Fibroblast of lung (primary cell): ENCODE measurements at regions not wholly inside any gene's neighbourhood (a gene's known extent, or its start where the extent isn't known, plus 50 kb on each side); places are given as distances from the start of the nearest gene placed in this dataset.

Source experiments
- DNase-seq, 2 donors: peaks; one replicate each; pipeline versions ENCODE4 v3.0.0 to v3.0.0-alpha.2; 2010; ENCODE audit warnings: low read depth in 2 of 2
- H2AFZ ChIP-seq: 2 replicates; pipeline ENCODE4 v1.5.1; 2012; ENCODE audit warnings: low read length, control low read depth, inconsistent platforms
- H3K27ac ChIP-seq: 2 replicates; pipeline ENCODE4 v1.5.1; 2011; ENCODE audit warnings: low read length, control low read depth; ENCODE audit not compliant: insufficient read depth
- H3K27me3 ChIP-seq: 2 replicates; pipeline ENCODE4 v1.5.1; 2011; ENCODE audit warnings: mild to moderate bottlenecking, low read length; ENCODE audit not compliant: control insufficient read depth, insufficient read depth
- H3K36me3 ChIP-seq: 2 replicates; pipeline ENCODE4 v1.5.1; 2011; ENCODE audit warnings: low read length; ENCODE audit not compliant: control insufficient read depth, insufficient read depth
- H3K4me1 ChIP-seq: 2 replicates; pipeline ENCODE4 v1.5.1; 2011; ENCODE audit warnings: low read length; ENCODE audit not compliant: control insufficient read depth, insufficient read depth; ENCODE audit errors: extremely low read depth
- H3K4me2 ChIP-seq: 2 replicates; pipeline ENCODE4 v1.5.1; 2011; ENCODE audit warnings: low read length, control low read depth; ENCODE audit not compliant: insufficient read depth; ENCODE audit errors: extremely low read depth
- H3K4me3 ChIP-seq, 4 experiments: fragments of 200-600 bp in 1 of 4; sonication (generic) in 1 of 4; replicated peaks in 1 of 4; 2 replicates each; pipeline ENCODE4 v1.5.1; 2011 to 2016; ENCODE audit warnings: low read length in 4 of 4, low read depth in 3 of 4, mild to moderate bottlenecking in 3 of 4, control low read depth in 2 of 4, inconsistent platforms in 1 of 4, mixed read lengths in 1 of 4; ENCODE audit not compliant: insufficient read depth in 1 of 4; ENCODE audit errors: control extremely low read depth in 1 of 4
- H3K79me2 ChIP-seq: 2 replicates; pipeline ENCODE4 v1.5.1; 2012; ENCODE audit warnings: mild to moderate bottlenecking, low read length, inconsistent platforms; ENCODE audit not compliant: control insufficient read depth, insufficient read depth
- H3K9ac ChIP-seq: 2 replicates; pipeline ENCODE4 v1.5.1; 2011; ENCODE audit warnings: mild to moderate bottlenecking, low read length, control low read depth; ENCODE audit not compliant: insufficient read depth
- H3K9me3 ChIP-seq: 2 replicates; pipeline ENCODE4 v1.5.1; 2012; ENCODE audit warnings: low read depth, low read length; ENCODE audit not compliant: control insufficient read depth, insufficient read depth
- H4K20me1 ChIP-seq: 2 replicates; pipeline ENCODE4 v1.5.1; 2011; ENCODE audit warnings: low read length; ENCODE audit not compliant: control insufficient read depth, insufficient read depth; ENCODE audit errors: extremely low read depth
- CTCF ChIP-seq, 2 donors: IDR thresholded peaks in 1 of 2; conservative IDR thresholded peaks in 1 of 2; 1 replicate in 1 of 2; 2 replicates in 1 of 2; pipeline ENCODE4 v1.5.1; 2011 to 2012; ENCODE audit warnings: low read length in 2 of 2, control low read depth in 1 of 2, inconsistent platforms in 1 of 2, low read depth in 1 of 2, mild to moderate bottlenecking in 1 of 2
- EZH2 ChIP-seq: IDR thresholded peaks from 2 replicates; pipeline ENCODE4 v1.5.1; 2012; ENCODE audit warnings: low read length, control low read depth, mild to moderate bottlenecking; ENCODE audit errors: missing control alignments

GRCh38 chr4:179871726-179872125 lies 2371.5 kb upstream of the TENM3 start:
- no peak overlapping the region for H2AFZ ChIP-seq
- no peak overlapping the region for H3K27ac ChIP-seq
- H4K20me1 ChIP-seq, result no peaks in the 10 kb centered on the region
- TF ChIP-seq EZH2 (no peak), CTCF (conservative IDR thresholded peaks at IDR 0.05 in 1 of 2, IDR thresholded peaks at IDR 0.05 in 1 of 2; ENCODE audit: low read depth in 1 of 2, low read length in 2 of 2) (no peak)
- H3K9me3 ChIP-seq, result no peaks in the 10 kb centered on the region
- H3K9ac ChIP-seq, result no peak overlapping the region
- H3K4me1 ChIP-seq, result no peaks in the 10 kb centered on the region
- H3K36me3 ChIP-seq, result no peaks in the 10 kb centered on the region
- H3K4me2 ChIP-seq, result no peak overlapping the region
- H3K27me3 ChIP-seq, result no peaks in the 10 kb centered on the region
- DNase-seq, result no peak
- no peak overlapping the region for H3K4me3 ChIP-seq
- no peaks in the 10 kb centered on the region for H3K79me2 ChIP-seq

GRCh38 chr4:179872755-179873154 lies 2370.4 kb upstream of the TENM3 start:
- Histone ChIP-seq H2AFZ (no peak overlapping the region), H3K79me2 (no peaks in the 10 kb centered on the region), H4K20me1 (no peaks in the 10 kb centered on the region), H3K9ac (no peak overlapping the region), H3K27ac (no peak overlapping the region), H3K9me3 (no peaks in the 10 kb centered on the region), H3K4me1 (no peaks in the 10 kb centered on the region), H3K27me3 (no peaks in the 10 kb centered on the region), H3K4me2 (no peak overlapping the region), H3K36me3 (no peaks in the 10 kb centered on the region), H3K4me3 (no peak overlapping the region)
- no peak for TF ChIP-seq CTCF (conservative IDR thresholded peaks at IDR 0.05 in 1 of 2, IDR thresholded peaks at IDR 0.05 in 1 of 2; ENCODE audit: low read depth in 1 of 2, low read length in 2 of 2)
- TF ChIP-seq EZH2, result no peak
- no peak for DNase-seq

DNA sequence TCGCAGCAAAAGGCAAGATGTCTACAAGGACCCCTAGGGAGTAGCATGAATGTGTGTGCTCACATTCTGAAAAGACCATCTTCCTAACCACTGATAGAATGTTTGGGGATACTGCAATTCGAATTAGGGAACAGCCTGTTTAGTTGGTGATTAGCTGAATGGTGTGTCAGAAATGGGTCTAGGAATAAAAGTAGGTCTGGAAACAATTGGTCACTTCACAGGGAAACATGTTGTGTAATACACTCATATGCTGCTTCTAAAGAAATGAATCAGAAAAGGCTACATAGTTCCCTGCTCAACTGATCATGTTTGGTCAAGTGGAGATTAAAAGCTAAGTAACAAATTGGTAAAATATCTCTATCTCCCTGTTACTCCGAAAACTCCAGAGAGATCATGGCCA lies 2362.4 kb upstream of the TENM3 start:
- Histone ChIP-seq H3K9me3 (no peaks in the 10 kb centered on the region), H3K27me3 (no peaks in the 10 kb centered on the region), H3K9ac (no peak overlapping the region), H4K20me1 (no peaks in the 10 kb centered on the region), H3K27ac (no peak overlapping the region), H2AFZ (no peak overlapping the region), H3K4me2 (no peak overlapping the region), H3K4me3 (no peak overlapping the region), H3K79me2 (no peaks in the 10 kb centered on the region), H3K36me3 (no peaks in the 10 kb centered on the region), H3K4me1 (no peaks in the 10 kb centered on the region)
- peak in 1 of 2 donors; percentile 18 for DNase-seq
- TF ChIP-seq CTCF (conservative IDR thresholded peaks at IDR 0.05 in 1 of 2, IDR thresholded peaks at IDR 0.05 in 1 of 2; ENCODE audit: low read depth in 1 of 2, low read length in 2 of 2) (no peak), EZH2 (no peak)
